GM12878 (cell line): ENCODE measurements at regions not wholly inside any gene's neighbourhood (a gene's known extent, or its start where the extent isn't known, plus 50 kb on each side); places are given as distances from the start of the nearest gene placed in this dataset.

ENCODE experiments used
- CBFB ChIP-seq: IDR thresholded peaks from 2 replicates; pipeline ENCODE4 v1.6.1; 2016; ENCODE audit warnings: antibody characterized with exemption, low read depth
- CBX5 ChIP-seq: sonication (generic); IDR thresholded peaks from 2 replicates; pipeline ENCODE4 v1.6.1; 2016; ENCODE audit warnings: low read depth, moderate library complexity, mild to moderate bottlenecking, inconsistent platforms
- EED ChIP-seq: sonication (generic); IDR thresholded peaks from 2 replicates; pipeline ENCODE4 v1.6.1; 2016; ENCODE audit warnings: antibody characterized with exemption, low read depth
- FOXK2 ChIP-seq: fragments of 450-650 bp; IDR thresholded peaks from 2 replicates; pipeline ENCODE4 v1.6.1; 2017; ENCODE audit warnings: mild to moderate bottlenecking, moderate library complexity
- GATAD2B ChIP-seq: fragments of 450-650 bp; conservative IDR thresholded peaks from 2 replicates; pipeline ENCODE4 v1.6.1; 2017; ENCODE audit warnings: low read depth, mild to moderate bottlenecking, moderate library complexity
- HDAC6 ChIP-seq: fragments of 200-600 bp; sonication (generic); IDR thresholded peaks from one replicate; pipeline ENCODE4 v1.8.0; 2017; ENCODE audit warnings: antibody characterized with exemption; ENCODE audit not compliant: unreplicated experiment
- HSF1 ChIP-seq: fragments of 150-350 bp; IDR thresholded peaks from 2 replicates; pipeline ENCODE4 v1.6.1; 2014; ENCODE audit warnings: mild to moderate bottlenecking, low read depth, low read length
- IKZF2 ChIP-seq, 2 experiments: fragments of 450-650 bp; IDR thresholded peaks; 2 replicates each; pipeline ENCODE4 v1.6.1; 2017; ENCODE audit warnings: mild to moderate bottlenecking in 2 of 2, moderate library complexity in 2 of 2
- IRF4 ChIP-seq: IDR thresholded peaks from 2 replicates; pipeline ENCODE4 v1.6.1; 2011; ENCODE audit warnings: low read depth, low read length
- MAX ChIP-seq: IDR thresholded peaks from 2 replicates; pipeline ENCODE4 v1.6.1; 2012; ENCODE audit warnings: low read depth, low read length, improper control_type of control experiment
- MEF2B ChIP-seq: fragments of 450-650 bp; IDR thresholded peaks from 2 replicates; pipeline ENCODE4 v1.6.1; 2018; ENCODE audit warnings: mild to moderate bottlenecking, moderate library complexity; ENCODE audit not compliant: partially characterized antibody, poor library complexity, severe bottlenecking
- NFIC ChIP-seq: IDR thresholded peaks from 2 replicates; pipeline ENCODE4 v1.6.1; 2012; ENCODE audit warnings: low read depth, mild to moderate bottlenecking, inconsistent platforms, low read length, moderate library complexity
- NFXL1 ChIP-seq: fragments of 450-650 bp; IDR thresholded peaks from 2 replicates; pipeline ENCODE4 v1.6.1; 2017; ENCODE audit warnings: antibody characterized with exemption, mild to moderate bottlenecking, borderline replicate concordance
- NFYA ChIP-seq: IDR thresholded peaks from 2 replicates; pipeline ENCODE4 v1.6.1; 2011; ENCODE audit warnings: low read depth, mild to moderate bottlenecking, low read length, improper control_type of control experiment, borderline replicate concordance
- NR2C2 ChIP-seq: IDR thresholded peaks from 2 replicates; pipeline ENCODE4 v1.6.1; 2011; ENCODE audit warnings: borderline replicate concordance, low read depth; ENCODE audit not compliant: control insufficient read depth, insufficient read length
- PAX8 ChIP-seq: fragments of 450-650 bp; IDR thresholded peaks from 2 replicates; pipeline ENCODE4 v1.6.1; 2017; ENCODE audit warnings: mild to moderate bottlenecking, moderate library complexity
- PRDM15 ChIP-seq: fragments of 450-650 bp; formaldehyde crosslinking; IDR thresholded peaks from 2 replicates; pipeline ENCODE4 v1.4.0; 2020; ENCODE audit warnings: mild to moderate bottlenecking, moderate library complexity
- RB1 ChIP-seq: fragments of 450-650 bp; formaldehyde crosslinking; IDR thresholded peaks from 2 replicates; pipeline ENCODE4 v1.6.1; 2017; ENCODE audit warnings: mild to moderate bottlenecking, borderline replicate concordance
- RELA ChIP-seq: fragments of 450-650 bp; IDR thresholded peaks from 2 replicates; pipeline ENCODE4 v1.8.0; 2014; ENCODE audit warnings: borderline replicate concordance; ENCODE audit not compliant: partially characterized antibody
- SIX5 ChIP-seq: IDR thresholded peaks from 2 replicates; pipeline ENCODE4 v1.6.1; 2011; ENCODE audit warnings: mild to moderate bottlenecking, low read depth, low read length, moderate library complexity; ENCODE audit not compliant: severe bottlenecking
- SMARCA5 ChIP-seq: fragments of 450-650 bp; IDR thresholded peaks from 2 replicates; pipeline ENCODE4 v1.6.1; 2017; ENCODE audit warnings: mild to moderate bottlenecking
- TCF7 ChIP-seq: IDR thresholded peaks from 2 replicates; pipeline ENCODE4 v1.6.1; 2014; ENCODE audit warnings: antibody characterized with exemption, borderline replicate concordance
- YY1 ChIP-seq: IDR thresholded peaks from 2 replicates; pipeline ENCODE4 v1.6.1; 2011; ENCODE audit warnings: low read depth, mild to moderate bottlenecking, low read length
- TF ChIP-seq, protein P1 (sequence below): IDR thresholded peaks from 2 replicates; pipeline ENCODE4 v1.6.1; 2012; ENCODE audit warnings: low read depth, low read length, improper control_type of control experiment
- TF ChIP-seq, protein P2 (sequence below): fragments of 450-650 bp; IDR thresholded peaks from 2 replicates; pipeline ENCODE4 v1.6.1; 2016; ENCODE audit warnings: mild to moderate bottlenecking

DNA sequence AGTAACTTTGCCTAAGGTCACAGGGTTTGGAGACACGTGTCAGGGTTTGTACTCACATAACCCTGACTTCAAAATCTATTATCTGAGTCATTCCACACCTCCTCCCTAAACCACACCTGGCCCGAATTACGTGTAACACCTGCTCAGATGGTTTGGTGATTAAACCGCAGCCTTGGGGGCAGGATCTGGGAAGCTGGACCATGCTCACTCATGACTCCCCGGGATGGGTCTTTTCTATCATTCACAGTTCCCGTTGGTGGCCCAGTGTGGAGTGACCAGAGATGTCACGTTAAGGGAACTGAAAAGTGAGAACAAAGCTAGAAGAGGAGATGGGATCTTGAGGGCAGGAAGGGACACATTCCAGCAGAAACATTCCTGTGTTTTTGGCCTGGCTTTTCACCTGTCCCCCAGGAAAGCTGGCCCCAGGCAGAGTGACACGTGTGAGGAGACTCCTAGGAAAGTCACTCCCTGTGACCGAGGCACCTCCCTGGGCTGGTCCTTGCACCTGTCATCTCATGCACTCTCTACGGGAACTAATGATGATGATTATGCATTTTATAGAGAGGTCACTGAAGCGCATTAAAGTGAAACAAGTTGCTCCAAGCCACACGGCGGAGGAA is 75.4 kb upstream of the POMGNT2 start (continued):
- TF ChIP-seq MAX (no peak), HDAC6 (no peak), NFXL1 (no peak), NFYA (no peak), RB1 (no peak), IRF4 (peak; percentile 71; the same call in 1 of the 2 replicates), CBX5 (no peak), NR2C2 (no peak), NFIC (peak; percentile 67), HSF1 (no peak), YY1 (no peak), SIX5 (no peak), SMARCA5 (no peak), PAX8 (no peak), PRDM15 (CRISPR knock-in tag) (no peak), CBFB (peak; percentile 66; the same call in 1 of the 2 replicates), EED (peak; percentile 97), TCF7 (no peak), RELA (no peak), MEF2B (peak; percentile 38), GATAD2B (peak; percentile 70; the same call in 1 of the 2 replicates), FOXK2 (no peak), IKZF2 (IDR thresholded peaks at IDR 0.05) (peak; percentile 97)
- TF ChIP-seq, protein P1, sequence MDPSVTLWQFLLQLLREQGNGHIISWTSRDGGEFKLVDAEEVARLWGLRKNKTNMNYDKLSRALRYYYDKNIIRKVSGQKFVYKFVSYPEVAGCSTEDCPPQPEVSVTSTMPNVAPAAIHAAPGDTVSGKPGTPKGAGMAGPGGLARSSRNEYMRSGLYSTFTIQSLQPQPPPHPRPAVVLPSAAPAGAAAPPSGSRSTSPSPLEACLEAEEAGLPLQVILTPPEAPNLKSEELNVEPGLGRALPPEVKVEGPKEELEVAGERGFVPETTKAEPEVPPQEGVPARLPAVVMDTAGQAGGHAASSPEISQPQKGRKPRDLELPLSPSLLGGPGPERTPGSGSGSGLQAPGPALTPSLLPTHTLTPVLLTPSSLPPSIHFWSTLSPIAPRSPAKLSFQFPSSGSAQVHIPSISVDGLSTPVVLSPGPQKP, result no peak
- TF ChIP-seq, protein P2, sequence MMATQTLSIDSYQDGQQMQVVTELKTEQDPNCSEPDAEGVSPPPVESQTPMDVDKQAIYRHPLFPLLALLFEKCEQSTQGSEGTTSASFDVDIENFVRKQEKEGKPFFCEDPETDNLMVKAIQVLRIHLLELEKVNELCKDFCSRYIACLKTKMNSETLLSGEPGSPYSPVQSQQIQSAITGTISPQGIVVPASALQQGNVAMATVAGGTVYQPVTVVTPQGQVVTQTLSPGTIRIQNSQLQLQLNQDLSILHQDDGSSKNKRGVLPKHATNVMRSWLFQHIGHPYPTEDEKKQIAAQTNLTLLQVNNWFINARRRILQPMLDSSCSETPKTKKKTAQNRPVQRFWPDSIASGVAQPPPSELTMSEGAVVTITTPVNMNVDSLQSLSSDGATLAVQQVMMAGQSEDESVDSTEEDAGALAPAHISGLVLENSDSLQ, result no peak
